ENCODE measurements at regions not wholly inside any gene's neighbourhood (a gene's known extent, or its start where the extent isn't known, plus 50 kb on each side); places are given as distances from the start of the nearest gene placed in this dataset.

DNA sequence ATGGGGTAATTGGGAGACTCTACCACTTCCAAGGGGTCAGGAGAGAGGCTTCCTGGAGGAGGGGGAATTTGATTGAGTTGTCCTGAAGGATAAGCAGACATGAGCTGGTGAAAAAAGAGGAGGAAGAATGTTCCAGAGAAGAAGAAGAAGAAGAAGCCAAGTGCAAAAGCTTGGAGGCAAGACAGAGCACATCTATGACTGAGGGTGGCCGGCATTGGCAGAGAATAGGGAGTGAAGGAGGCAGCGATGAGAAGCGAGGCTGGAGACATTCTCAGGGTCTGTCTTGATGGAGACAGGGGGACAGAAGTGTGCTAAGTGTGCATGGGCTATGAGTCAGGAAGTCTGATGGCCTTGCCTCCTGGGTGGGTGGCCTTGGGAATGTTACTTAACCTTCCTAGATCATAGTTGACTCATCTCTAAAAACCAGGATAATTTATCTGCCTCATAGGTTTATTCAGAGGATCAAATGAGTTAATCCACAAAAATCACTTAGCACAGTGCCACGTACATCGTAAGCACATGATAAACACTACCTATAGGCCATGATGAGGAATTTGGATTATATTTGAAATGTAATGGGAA lies 171.7 kb downstream of the ABCC12 start:
- H3K9ac ChIP-seq (ENCODE audit: extremely low read depth, low read length, poor library complexity, severe bottlenecking) = no peak overlapping the region
- peaks cover 6% of the 10 kb centered on the region for H3K27me3 ChIP-seq (ENCODE audit: control insufficient read depth, insufficient read depth, low read length, poor library complexity, severe bottlenecking)
- 86 to 93% methylated on average over 1 to 5 of the region's 5 CpGs for whole genome bisulfite sequencing, 2 experiments (ENCODE audit: insufficient coverage in 1 of 2, insufficient read length in 1 of 2)
- no peak for DNase-seq
- Mint-ChIP-seq H3K27ac (no peak overlapping the region), H3K36me3 (ENCODE audit: low read depth) (no peaks in the 10 kb centered on the region), H3K4me1 (peaks cover 39% of the 10 kb centered on the region), H3K4me3 (no peak overlapping the region), H3K27me3 (ENCODE audit: insufficient read depth) (peaks cover 23% of the 10 kb centered on the region), H3K9me3 (no peaks in the 10 kb centered on the region)
- H3K4me3 ChIP-seq (ENCODE audit: low read length) = no peak overlapping the region
- H3K36me3 ChIP-seq (ENCODE audit: control insufficient read depth, insufficient read depth, low read length) = no peaks in the 10 kb centered on the region
- no peak overlapping the region for H3K27ac ChIP-seq (ENCODE audit: low read depth, low read length)
- TF ChIP-seq, protein P1, sequence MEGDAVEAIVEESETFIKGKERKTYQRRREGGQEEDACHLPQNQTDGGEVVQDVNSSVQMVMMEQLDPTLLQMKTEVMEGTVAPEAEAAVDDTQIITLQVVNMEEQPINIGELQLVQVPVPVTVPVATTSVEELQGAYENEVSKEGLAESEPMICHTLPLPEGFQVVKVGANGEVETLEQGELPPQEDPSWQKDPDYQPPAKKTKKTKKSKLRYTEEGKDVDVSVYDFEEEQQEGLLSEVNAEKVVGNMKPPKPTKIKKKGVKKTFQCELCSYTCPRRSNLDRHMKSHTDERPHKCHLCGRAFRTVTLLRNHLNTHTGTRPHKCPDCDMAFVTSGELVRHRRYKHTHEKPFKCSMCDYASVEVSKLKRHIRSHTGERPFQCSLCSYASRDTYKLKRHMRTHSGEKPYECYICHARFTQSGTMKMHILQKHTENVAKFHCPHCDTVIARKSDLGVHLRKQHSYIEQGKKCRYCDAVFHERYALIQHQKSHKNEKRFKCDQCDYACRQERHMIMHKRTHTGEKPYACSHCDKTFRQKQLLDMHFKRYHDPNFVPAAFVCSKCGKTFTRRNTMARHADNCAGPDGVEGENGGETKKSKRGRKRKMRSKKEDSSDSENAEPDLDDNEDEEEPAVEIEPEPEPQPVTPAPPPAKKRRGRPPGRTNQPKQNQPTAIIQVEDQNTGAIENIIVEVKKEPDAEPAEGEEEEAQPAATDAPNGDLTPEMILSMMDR (conservative IDR thresholded peaks at IDR 0.05) = no peak
- H3K4me1 ChIP-seq (ENCODE audit: control insufficient read depth, insufficient read depth, low read length) = peaks cover 23% of the 10 kb centered on the region
- H3K9me3 ChIP-seq (ENCODE audit: control insufficient read depth, low read length) = no peaks in the 10 kb centered on the region

DNA sequence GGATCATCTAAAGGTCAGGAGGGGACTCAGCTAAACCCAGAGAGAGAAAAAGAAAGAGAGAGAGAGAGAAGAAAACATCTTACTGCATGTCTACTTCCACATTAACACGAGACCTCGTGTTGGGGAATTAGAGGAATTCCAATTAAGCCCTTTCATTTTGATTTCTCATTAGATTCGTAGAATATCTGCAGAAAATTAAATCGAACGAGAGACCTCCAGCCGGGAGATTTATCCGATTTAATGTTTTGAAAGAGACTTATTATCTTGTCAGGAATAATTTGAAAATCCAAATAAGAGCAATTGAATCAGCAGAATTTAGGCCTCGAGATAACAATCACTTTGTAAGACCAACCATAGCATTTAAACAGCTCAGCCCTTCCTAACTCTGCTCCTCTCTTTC lies 175.6 kb downstream of the ABCC12 start:
- Histone ChIP-seq H3K4me1 (ENCODE audit: control insufficient read depth, insufficient read depth, low read length) (peaks cover 12% of the 10 kb centered on the region), H3K36me3 (ENCODE audit: control insufficient read depth, insufficient read depth, low read length) (no peaks in the 10 kb centered on the region), H3K9me3 (ENCODE audit: control insufficient read depth, low read length) (no peaks in the 10 kb centered on the region), H3K9ac (ENCODE audit: extremely low read depth, low read length, poor library complexity, severe bottlenecking) (no peak overlapping the region), H3K4me3 (ENCODE audit: low read length) (no peak overlapping the region), H3K27ac (ENCODE audit: low read depth, low read length) (no peak overlapping the region), H3K27me3 (ENCODE audit: control insufficient read depth, insufficient read depth, low read length, poor library complexity, severe bottlenecking) (no peaks in the 10 kb centered on the region)
- H3K4me3 Mint-ChIP-seq = no peak overlapping the region
- no peak for DNase-seq
- H3K36me3 Mint-ChIP-seq (ENCODE audit: low read depth) = no peaks in the 10 kb centered on the region
- TF ChIP-seq, protein P1 (conservative IDR thresholded peaks at IDR 0.05) = no peak
- peaks cover 14% of the 10 kb centered on the region for H3K27me3 Mint-ChIP-seq (ENCODE audit: insufficient read depth)
- H3K27ac Mint-ChIP-seq = no peak overlapping the region
- H3K4me1 Mint-ChIP-seq = peaks cover 38% of the 10 kb centered on the region
- no peaks in the 10 kb centered on the region for H3K9me3 Mint-ChIP-seq
- 89 to 93% methylated on average over 6 to 8 of the region's 8 CpGs for WGBS, 2 experiments (ENCODE audit: insufficient coverage in 1 of 2, insufficient read length in 1 of 2)

DNA sequence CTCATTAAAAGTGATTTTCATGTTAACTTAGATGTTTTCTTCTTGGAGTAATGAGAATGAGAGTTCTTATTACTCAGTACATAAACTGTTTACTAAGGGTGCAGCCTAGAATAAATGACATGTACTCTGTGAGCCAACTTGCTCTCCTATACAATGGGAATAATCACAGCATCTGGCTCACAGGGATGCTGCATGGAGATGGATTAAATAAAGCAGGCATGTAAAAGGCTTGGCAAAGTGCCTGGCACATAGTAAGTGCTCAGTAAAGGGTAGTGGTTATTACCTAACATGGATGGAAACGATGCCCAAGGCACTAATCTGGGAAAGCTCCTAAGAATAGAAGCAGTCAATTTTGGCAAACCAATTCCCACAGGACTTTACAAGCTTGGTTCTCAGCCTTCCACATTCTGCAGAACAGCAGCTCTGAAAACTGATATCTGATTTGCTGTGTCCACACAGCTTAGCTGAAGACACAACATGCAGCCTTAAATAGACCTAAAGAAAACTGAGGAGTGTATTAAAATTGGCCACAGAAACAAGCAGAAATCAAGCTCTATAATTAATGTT lies 176.1 kb downstream of the ABCC12 start:
- H3K4me1 Mint-ChIP-seq = peaks cover 32% of the 10 kb centered on the region
- WGBS, 2 experiments (ENCODE audit: insufficient coverage in 1 of 2, insufficient read length in 1 of 2) = 83 to 100% methylated on average over 1 of the region's 1 CpG
- DNase-seq = no peak

More for the DNA sequence above, 176.1 kb downstream of the ABCC12 start:
- H3K9me3 Mint-ChIP-seq = no peaks in the 10 kb centered on the region
- H3K27me3 Mint-ChIP-seq (ENCODE audit: insufficient read depth) = peaks cover 14% of the 10 kb centered on the region
- no peaks in the 10 kb centered on the region for H3K36me3 Mint-ChIP-seq (ENCODE audit: low read depth)
- H3K36me3 ChIP-seq (ENCODE audit: control insufficient read depth, insufficient read depth, low read length) = no peaks in the 10 kb centered on the region
- H3K4me1 ChIP-seq (ENCODE audit: control insufficient read depth, insufficient read depth, low read length) = peaks cover 9% of the 10 kb centered on the region
- H3K27ac ChIP-seq (ENCODE audit: low read depth, low read length) = no peak overlapping the region
- no peaks in the 10 kb centered on the region for H3K27me3 ChIP-seq (ENCODE audit: control insufficient read depth, insufficient read depth, low read length, poor library complexity, severe bottlenecking)
- H3K9ac ChIP-seq (ENCODE audit: extremely low read depth, low read length, poor library complexity, severe bottlenecking) = no peak overlapping the region
- no peak overlapping the region for H3K4me3 ChIP-seq (ENCODE audit: low read length)
- no peaks in the 10 kb centered on the region for H3K9me3 ChIP-seq (ENCODE audit: control insufficient read depth, low read length)
- no peak overlapping the region for H3K4me3 Mint-ChIP-seq
- TF ChIP-seq, protein P1 (conservative IDR thresholded peaks at IDR 0.05) = no peak
- no peak overlapping the region for H3K27ac Mint-ChIP-seq

Measured in endodermal cell (in vitro differentiated cells).